Peyer's patch (tissue), 4 donors: ENCODE measurements at regions not wholly inside any gene's neighbourhood (a gene's known extent, or its start where the extent isn't known, plus 50 kb on each side); places are given as distances from the start of the nearest gene placed in this dataset.

Source experiments
- DNase-seq, 3 donors: peaks; one replicate each; pipeline ENCODE4 v3.0.0-alpha.2; 2017 to 2019
- H3K27ac ChIP-seq, 4 donors: fragments of 200-600 bp; sonication (generic); one replicate each; pipeline ENCODE4 v1.5.1; 2016 to 2019
- H3K27me3 ChIP-seq, 2 donors: fragments of 200-600 bp; sonication (generic); one replicate each; pipeline ENCODE4 v1.5.1; 2019
- H3K36me3 ChIP-seq, 3 donors: fragments of 200-600 bp; sonication (generic); one replicate each; pipeline ENCODE4 v1.5.1; 2016 to 2019
- H3K4me1 ChIP-seq, 4 donors: fragments of 200-600 bp; sonication (generic); one replicate each; pipeline ENCODE4 v1.5.1; 2016 to 2019
- H3K4me3 ChIP-seq, 4 donors: fragments of 200-600 bp; sonication (generic); 1 replicate in 3 of 4; 2 replicates in 1 of 4; pipeline ENCODE4 v1.5.1; 2016 to 2019; ENCODE audit warnings: mild to moderate bottlenecking in 1 of 4
- H3K9me3 ChIP-seq, 4 donors: fragments of 200-600 bp; sonication (generic); one replicate each; pipeline ENCODE4 v1.5.1; 2016 to 2019; ENCODE audit warnings: mild to moderate bottlenecking in 1 of 4
- POLR2A ChIP-seq, 2 donors: fragments of 450-650 bp; IDR thresholded peaks; one replicate each; pipeline ENCODE4 v1.5.1; 2017; ENCODE audit warnings: antibody characterized with exemption in 2 of 2, mild to moderate bottlenecking in 2 of 2, moderate library complexity in 2 of 2
- TF ChIP-seq, protein P1 (sequence below), 6 experiments: fragments of 450-650 bp in 4 of 6; fragments of 200-600 bp in 2 of 6; sonication (generic) in 1 of 6; IDR thresholded peaks; one replicate each; pipeline ENCODE4 v1.5.1; 2017 to 2019; ENCODE audit warnings: antibody characterized with exemption in 6 of 6, mild to moderate bottlenecking in 3 of 6, moderate library complexity in 1 of 6

- H3K9me3 ChIP-seq = no peaks in the 10 kb centered on the region
- TF ChIP-seq POLR2A (IDR thresholded peaks at IDR 0.05) = no peak
- TF ChIP-seq, protein P1, sequence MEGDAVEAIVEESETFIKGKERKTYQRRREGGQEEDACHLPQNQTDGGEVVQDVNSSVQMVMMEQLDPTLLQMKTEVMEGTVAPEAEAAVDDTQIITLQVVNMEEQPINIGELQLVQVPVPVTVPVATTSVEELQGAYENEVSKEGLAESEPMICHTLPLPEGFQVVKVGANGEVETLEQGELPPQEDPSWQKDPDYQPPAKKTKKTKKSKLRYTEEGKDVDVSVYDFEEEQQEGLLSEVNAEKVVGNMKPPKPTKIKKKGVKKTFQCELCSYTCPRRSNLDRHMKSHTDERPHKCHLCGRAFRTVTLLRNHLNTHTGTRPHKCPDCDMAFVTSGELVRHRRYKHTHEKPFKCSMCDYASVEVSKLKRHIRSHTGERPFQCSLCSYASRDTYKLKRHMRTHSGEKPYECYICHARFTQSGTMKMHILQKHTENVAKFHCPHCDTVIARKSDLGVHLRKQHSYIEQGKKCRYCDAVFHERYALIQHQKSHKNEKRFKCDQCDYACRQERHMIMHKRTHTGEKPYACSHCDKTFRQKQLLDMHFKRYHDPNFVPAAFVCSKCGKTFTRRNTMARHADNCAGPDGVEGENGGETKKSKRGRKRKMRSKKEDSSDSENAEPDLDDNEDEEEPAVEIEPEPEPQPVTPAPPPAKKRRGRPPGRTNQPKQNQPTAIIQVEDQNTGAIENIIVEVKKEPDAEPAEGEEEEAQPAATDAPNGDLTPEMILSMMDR (IDR thresholded peaks at IDR 0.05) = no peak
- H3K27ac ChIP-seq = no peak overlapping the region
- DNase-seq = no peak
- no peaks in the 10 kb centered on the region for H3K27me3 ChIP-seq
- no peak overlapping the region for H3K4me3 ChIP-seq
- H3K36me3 ChIP-seq = no peaks in the 10 kb centered on the region
- H3K4me1 ChIP-seq = no peaks in the 10 kb centered on the region
Measured at GRCh38 chr7:84324136-84324630, 129.6 kb upstream of the SEMA3A start.

- DNase-seq = no peak
- Histone ChIP-seq H3K4me1 (no peaks in the 10 kb centered on the region), H3K27ac (no peak overlapping the region), H3K36me3 (no peaks in the 10 kb centered on the region), H3K4me3 (no peak overlapping the region), H3K27me3 (no peaks in the 10 kb centered on the region), H3K9me3 (no peaks in the 10 kb centered on the region)
- TF ChIP-seq, protein P1 (IDR thresholded peaks at IDR 0.05) = no peak
- TF ChIP-seq POLR2A (IDR thresholded peaks at IDR 0.05) = no peak
Measured at GRCh38 chr7:84317536-84317935, 122.9 kb upstream of the SEMA3A start.

DNA sequence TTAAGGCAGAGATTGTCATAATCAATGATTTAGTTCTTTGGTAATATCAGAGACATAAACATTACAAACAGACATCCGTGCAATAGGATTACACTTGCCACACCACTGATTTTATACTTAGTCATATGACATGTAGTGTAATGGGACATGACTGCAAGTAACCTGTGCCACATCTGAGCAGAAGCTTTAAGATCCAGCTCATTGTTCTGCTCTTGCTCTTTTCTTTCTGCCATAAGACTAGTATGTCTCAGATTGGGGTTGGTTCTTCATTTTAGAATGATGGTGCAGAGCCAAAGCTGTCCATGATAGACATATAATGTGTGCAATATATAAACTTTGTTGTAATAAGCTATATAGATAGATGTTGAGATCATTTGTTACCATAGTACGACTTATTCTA, 119.7 kb upstream of the SEMA3A start:
- Histone ChIP-seq H3K27ac (peak overlapping the region in 1 of 4 donors; percentile 31), H3K36me3 (no peaks in the 10 kb centered on the region), H3K9me3 (no peaks in the 10 kb centered on the region), H3K27me3 (no peaks in the 10 kb centered on the region), H3K4me3 (no peak overlapping the region), H3K4me1 (no peaks in the 10 kb centered on the region)
- TF ChIP-seq, protein P1 (IDR thresholded peaks at IDR 0.05) = no peak
- no peak for TF ChIP-seq POLR2A (IDR thresholded peaks at IDR 0.05)
- no peak for DNase-seq

GRCh38 chr7:84304407-84304806, 109.8 kb upstream of the SEMA3A start:
- no peaks in the 10 kb centered on the region for H3K36me3 ChIP-seq
- no peak overlapping the region for H3K27ac ChIP-seq
- TF ChIP-seq POLR2A (IDR thresholded peaks at IDR 0.05) = no peak
- TF ChIP-seq, protein P1 (IDR thresholded peaks at IDR 0.05) = no peak
- no peaks in the 10 kb centered on the region for H3K27me3 ChIP-seq
- no peak for DNase-seq
- H3K4me3 ChIP-seq = no peak overlapping the region
- no peaks in the 10 kb centered on the region for H3K9me3 ChIP-seq
- no peaks in the 10 kb centered on the region for H3K4me1 ChIP-seq

DNA sequence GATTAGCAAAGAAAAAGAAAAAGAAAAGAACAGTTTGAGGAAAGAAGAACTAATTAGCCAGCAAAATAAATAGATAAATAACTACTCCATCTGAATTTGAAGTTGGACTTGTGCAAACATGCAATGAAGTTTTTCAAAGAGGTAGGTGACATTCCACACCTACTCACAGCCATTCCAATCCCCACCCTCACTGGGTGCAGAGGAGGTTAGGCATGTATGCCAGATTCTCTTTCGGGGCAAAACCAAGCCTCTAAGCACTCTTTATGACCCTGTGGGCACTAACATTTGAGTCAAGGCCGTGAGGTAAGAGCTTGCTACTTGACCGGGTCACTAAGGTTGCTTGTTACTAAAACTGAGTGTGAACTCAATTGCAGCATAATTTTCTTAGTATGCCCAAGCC, 108.4 kb upstream of the SEMA3A start:
- Histone ChIP-seq H3K27me3 (no peaks in the 10 kb centered on the region), H3K27ac (no peak overlapping the region), H3K9me3 (no peaks in the 10 kb centered on the region), H3K36me3 (no peaks in the 10 kb centered on the region), H3K4me1 (no peaks in the 10 kb centered on the region), H3K4me3 (no peak overlapping the region)
- DNase-seq = no peak
- TF ChIP-seq, protein P1 (IDR thresholded peaks at IDR 0.05) = no peak
- no peak for TF ChIP-seq POLR2A (IDR thresholded peaks at IDR 0.05)

DNA sequence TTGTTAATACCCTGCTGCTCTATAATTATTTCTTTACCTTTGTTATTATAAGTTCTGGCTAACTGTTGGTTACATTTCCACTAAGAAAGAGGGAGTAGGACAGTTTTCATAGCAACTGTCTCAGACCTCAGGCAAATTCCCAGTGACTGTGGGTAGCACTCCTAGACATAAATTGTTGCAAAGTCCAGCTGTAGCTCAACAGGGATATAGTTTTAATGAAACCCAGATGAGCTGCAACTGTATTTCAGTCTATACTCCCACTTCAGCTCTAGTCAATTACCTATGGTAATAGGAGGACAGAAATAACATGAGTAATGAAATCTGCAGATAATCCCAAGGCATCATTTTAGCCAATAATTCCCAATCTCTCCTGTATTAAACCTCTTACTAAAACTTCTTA, 103.0 kb upstream of the SEMA3A start:
- no peak overlapping the region for H3K27ac ChIP-seq
- no peaks in the 10 kb centered on the region for H3K36me3 ChIP-seq
- H3K4me3 ChIP-seq = no peak overlapping the region
- DNase-seq = no peak
- H3K4me1 ChIP-seq = no peaks in the 10 kb centered on the region
- no peak for TF ChIP-seq POLR2A (IDR thresholded peaks at IDR 0.05)
- TF ChIP-seq, protein P1 (IDR thresholded peaks at IDR 0.05) = no peak
- no peaks in the 10 kb centered on the region for H3K9me3 ChIP-seq
- H3K27me3 ChIP-seq = no peaks in the 10 kb centered on the region
